G401.6 (cell line): ENCODE measurements at regions not wholly inside any gene's neighbourhood (a gene's known extent, or its start where the extent isn't known, plus 50 kb on each side); places are given as distances from the start of the nearest gene placed in this dataset.

Experiments
- FAIRE-seq: peaks from 2 replicates; lab custom pipeline; 2012; peaks lifted over from hg19 to GRCh38; lab: Jason Lieb, UNC

- no peak for FAIRE-seq
Observed at GRCh38 chr3:30333903-30334302, 272.5 kb upstream of the TGFBR2 start.

DNA sequence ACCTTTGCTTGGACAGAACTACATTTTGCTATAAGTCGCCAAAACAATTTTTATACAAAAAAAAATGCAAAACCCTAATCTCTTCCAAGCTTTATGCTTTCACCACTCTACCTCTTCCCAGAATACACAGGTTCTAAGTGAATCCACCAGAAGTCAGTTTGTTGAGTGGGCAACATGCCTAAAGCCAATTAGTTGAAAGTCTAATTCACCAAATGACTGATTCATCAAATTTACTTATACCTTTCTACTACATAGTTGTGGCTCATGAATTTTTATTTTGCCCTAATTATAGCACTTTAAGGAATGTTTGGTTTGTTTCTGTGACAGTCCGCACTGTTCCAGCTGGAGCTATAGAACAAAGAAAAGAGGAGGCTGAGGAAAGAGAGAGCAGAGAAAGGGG is 265.9 kb upstream of the TGFBR2 start:
- FAIRE-seq = no peak

DNA sequence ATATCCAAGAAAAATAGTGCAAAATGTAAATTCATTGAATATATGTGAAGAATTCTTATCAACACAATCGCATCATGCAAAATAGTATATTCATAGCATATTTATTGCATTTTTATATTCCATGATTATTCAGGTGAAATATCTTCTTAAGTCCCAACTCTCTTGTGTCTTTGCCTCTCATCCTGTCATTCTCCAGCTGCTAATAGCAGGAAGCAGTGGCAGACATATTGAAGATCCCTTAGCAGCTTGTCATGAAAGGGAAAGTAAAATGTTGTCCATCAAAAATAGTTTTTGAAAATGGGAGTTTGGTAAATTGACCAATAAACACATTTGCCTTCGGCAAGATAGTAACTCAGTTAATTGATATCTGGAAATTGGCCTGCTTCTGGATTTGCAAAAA is 265.3 kb upstream of the TGFBR2 start:
- no peak for FAIRE-seq

- FAIRE-seq = no peak
Observed at GRCh38 chr3:30341851-30342250, 264.6 kb upstream of the TGFBR2 start.

DNA sequence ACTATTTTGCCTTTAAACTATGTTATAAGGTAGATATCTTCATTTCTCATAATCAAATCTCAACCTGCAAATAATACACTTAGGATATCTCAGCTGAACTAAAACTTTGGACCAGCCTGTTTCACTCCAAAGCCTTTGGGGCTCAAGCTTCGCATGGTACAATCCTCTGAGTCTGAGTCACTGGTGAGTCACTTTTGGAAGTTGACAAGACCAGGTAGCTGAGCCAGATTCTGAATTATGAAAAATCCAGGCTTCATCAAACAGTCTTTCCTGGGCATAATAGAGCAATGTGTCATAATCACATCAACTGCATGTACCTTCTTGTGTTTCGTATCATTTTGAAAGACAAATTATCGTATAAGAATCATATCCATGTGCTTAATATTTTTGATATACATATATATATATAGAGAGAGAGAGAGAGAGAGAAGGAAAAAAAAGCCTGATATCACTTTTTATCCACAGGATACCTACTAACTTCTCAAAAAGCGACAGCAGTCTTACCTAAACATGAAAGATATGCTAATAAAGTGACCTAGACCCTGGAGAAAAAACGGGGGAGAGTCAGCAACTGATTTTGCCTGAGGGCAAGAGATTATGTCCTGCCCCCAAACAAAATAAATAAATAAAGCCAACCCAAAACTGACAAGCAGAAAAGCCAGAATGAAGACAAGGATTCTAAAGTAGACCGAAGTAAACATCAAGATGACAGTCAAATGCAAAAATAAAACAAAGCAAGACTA is 263.9 kb upstream of the TGFBR2 start:
- no peak for FAIRE-seq

DNA sequence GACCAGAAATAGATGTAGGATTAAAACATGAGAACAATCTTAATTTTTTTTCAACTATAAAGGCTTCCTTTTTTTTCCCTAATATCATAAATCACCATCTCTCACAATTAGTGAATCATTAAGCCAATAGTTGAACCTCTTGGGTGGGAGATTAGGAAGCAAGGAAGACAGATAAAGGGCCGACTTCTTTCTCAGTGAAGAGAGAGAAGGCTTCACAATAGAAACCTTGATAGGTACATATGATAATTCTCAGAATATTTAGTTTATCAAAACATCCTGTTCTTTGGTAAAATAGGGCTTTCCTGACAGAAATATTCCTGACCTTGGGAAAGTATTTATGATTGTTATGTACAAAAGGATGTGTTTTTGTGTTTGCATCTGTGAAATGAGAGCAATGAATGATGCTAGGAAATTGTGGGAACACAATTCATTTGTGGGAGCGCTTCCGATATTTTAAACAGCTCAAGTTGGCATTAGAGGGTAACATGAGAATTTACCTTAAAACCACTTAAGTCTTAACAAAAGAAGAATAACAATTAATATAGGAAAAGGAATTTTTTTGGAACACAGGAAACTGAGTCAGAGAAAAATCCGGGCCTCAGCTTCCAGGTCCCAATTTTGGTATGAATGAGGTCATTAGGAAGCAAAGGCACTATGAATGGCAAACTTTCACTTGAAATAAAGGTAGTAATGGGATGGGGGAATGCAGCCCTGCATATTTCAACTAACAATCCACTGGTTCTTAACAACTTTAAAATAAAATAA is 263.2 kb upstream of the TGFBR2 start:
- no peak for FAIRE-seq

DNA sequence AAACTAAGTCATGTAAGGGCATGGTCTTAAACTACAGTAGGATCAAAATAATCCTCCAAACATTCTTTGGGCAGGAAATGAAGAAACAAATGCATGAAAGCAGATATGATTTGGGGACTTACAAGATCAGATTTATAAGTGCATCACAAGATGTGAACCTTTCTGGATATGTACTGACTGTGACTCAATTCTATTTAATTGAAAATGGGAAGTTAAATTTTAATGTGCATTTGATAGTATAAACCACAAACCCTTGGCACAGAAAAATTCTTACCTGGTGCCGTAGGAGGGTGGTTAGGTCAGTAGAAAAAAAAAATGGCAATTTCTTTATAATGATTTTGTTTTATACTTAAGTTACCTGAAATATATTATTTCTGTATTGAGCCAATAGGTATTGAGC is 262.5 kb upstream of the TGFBR2 start:
- FAIRE-seq = no peak

GRCh38 chr3:30344288-30344687 is 262.1 kb upstream of the TGFBR2 start:
- FAIRE-seq = no peak

DNA sequence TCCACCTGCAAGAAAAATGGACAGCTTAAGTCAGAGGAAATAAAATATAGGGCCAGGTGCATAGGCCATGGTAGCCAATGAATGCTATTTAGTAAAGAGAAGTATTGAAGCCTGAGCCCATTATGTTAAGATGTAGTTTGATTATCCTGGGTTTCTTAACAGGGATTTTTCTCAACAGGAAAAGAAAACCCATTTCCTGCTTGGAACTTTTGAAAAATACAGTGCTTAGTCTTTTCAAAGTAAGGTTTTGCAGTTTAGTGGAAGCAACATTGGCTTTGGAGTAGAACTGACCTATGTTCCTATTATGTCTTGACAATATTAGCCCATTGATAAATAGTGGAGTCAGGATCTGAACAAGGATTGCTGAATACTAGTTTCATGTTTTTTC is 259.5 kb upstream of the TGFBR2 start:
- no peak for FAIRE-seq

GRCh38 chr3:30347679-30348216 is 258.7 kb upstream of the TGFBR2 start:
- no peak for FAIRE-seq

GRCh38 chr3:30349507-30349906 is 256.9 kb upstream of the TGFBR2 start:
- FAIRE-seq = no peak

DNA sequence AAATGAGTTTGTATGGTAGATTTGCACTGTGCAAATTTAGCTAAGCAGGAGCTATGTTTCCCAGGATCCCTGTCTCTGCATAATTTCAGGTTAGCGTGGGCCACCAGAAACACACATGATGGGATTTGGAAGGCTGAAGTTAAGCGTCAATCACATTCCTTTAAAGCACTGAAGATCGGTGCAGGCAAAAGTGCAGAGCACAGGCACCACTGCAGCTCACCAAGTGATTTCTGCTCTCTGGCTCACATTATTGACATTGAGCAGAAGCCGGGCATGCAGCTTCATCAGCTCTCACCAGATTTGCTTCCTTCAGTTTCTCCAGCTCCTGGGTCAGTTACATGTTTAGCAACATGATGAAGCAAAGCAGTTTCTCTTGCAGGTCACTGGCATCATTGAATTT is 256.4 kb upstream of the TGFBR2 start:
- no peak for FAIRE-seq

DNA sequence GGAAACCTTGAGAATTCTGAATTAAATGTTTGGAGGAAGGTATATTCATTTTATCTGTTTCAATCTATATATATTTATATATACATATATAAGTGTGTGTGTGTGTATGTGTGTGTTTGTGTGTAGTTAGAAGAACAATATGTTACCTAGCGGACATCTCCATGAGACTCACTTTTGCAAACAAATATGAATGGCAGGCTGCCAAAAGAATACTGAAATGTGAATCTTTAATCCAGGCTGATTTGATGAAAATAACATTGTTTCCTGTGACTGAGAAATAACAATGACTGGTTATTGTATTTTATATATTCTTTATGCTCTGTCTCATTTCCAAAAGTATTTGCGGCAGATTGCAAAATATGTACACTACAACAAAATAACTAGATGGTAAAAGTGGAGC is 255.5 kb upstream of the TGFBR2 start:
- no peak for FAIRE-seq

GRCh38 chr3:30352410-30353318 is 253.7 kb upstream of the TGFBR2 start:
- no peak for FAIRE-seq

- no peak for FAIRE-seq
Observed at GRCh38 chr3:30353711-30354467, 252.5 kb upstream of the TGFBR2 start.

DNA sequence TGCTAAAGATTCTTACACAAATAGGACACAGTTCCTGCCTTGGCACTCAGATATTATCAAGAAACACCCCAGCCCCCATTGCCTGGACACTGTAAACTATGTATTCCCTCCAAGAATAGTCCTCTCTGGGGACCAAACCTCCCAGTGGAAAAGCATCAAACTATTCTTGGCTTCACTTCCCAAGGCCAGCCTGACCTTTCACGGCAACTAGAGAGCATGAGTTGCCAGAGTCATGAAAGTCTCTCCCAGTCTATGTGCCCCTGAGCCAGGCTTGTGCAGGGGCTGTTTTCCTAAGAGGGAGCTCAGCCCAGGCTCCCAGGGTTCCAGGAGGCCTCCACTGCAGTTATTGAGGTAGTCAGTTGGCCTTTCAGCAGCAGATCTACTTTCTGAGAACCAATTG is 251.9 kb upstream of the TGFBR2 start:
- FAIRE-seq = no peak

- FAIRE-seq = no peak
Observed at GRCh38 chr3:30354972-30355371, 251.4 kb upstream of the TGFBR2 start.

DNA sequence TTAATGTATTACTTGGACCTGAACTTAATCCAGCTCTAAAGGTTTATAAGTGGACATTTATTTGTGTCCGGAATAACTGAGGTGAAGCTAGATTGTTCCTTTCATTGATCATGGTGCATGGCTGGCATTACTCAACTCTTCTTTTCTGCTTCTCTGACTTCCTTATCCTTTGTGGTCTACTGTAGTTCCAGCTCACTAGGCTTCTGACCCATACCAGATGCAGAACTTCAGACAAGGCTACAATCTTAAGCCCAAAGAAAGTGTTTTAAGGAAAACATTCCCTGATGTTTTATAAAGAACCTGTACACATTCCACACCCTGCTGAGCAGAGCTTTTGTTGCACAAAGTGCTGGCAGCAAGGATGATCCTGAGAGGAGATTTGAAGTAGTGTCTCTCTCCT is 250.8 kb upstream of the TGFBR2 start:
- no peak for FAIRE-seq

GRCh38 chr3:30356866-30357753 is 249.3 kb upstream of the TGFBR2 start:
- no peak for FAIRE-seq

DNA sequence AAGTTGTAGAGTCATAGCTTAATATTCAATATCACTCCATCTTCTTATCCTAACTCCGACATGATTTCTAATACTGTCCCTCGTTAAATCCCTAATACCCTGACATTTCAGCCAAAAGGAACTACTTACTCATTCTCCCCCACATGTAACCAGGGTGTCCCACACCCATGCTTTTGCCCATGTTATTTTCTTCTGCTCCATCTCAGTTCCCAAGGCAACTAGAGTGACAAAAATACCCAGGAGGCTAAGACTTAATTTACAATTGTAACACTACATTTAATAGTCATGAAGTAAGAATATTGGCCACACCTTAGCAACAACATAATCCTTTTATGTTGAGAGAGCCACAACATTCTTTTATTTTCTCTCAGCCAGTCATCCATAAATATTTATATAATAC is 248.5 kb upstream of the TGFBR2 start:
- FAIRE-seq = no peak

- FAIRE-seq = no peak
Observed at GRCh38 chr3:30358871-30359270, 247.5 kb upstream of the TGFBR2 start.
